CD4-positive, alpha-beta T cell treated with Interleukin-1 beta for 1 hour (primary cell): ENCODE measurements at regions not wholly inside any gene's neighbourhood (a gene's known extent, or its start where the extent isn't known, plus 50 kb on each side); places are given as distances from the start of the nearest gene placed in this dataset.

Source experiments
- DNase-seq, 2 donors: peaks; one replicate each; pipeline ENCODE4 v3.0.0-alpha.2; 2020 to 2022

- DNase-seq = no peak
Observed at GRCh38 chr21:22444990-22445389, 1446.8 kb downstream of the NCAM2 start.

DNA sequence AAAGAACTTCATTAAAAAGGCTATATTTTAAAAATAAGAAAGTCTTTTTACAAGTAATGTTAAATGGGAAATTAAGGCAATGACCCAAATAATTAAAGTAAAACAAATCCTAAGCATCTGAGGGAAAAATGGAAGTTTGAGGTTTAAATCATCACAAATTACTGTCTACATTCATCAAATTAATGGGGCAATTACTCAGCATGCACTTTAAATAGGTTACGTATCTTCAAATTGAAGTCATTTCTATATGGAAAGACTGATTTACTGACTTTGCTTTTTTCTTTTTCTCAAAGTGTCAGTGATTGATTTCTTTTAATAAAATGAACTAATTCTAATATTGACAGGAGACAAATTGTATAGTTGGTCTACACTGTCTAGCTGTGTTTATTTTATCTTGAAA, 1452.3 kb downstream of the NCAM2 start:
- no peak for DNase-seq

DNA sequence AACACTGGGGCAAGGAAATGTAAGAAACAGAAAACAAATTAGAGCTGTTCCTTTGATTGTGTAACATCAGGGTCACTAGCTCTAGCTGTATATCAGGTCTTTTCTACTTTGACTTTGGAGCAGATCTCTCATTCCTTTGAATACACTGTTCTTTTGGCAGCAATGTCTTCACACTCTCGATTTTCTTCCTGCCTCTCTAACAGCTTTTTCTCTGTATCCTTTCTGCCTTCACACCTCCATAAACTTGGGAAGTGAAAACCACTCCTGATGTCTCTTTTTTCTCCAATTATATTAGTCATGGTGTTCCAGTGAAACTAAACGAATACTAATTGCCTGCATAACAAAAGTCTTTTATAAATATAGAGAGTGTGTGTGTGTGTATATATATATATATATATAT, 1458.0 kb downstream of the NCAM2 start:
- no peak for DNase-seq

GRCh38 chr21:22468893-22469292, 1470.7 kb downstream of the NCAM2 start:
- DNase-seq = no peak

- DNase-seq = no peak
Observed at GRCh38 chr21:22474403-22474802, 1476.2 kb downstream of the NCAM2 start.

DNA sequence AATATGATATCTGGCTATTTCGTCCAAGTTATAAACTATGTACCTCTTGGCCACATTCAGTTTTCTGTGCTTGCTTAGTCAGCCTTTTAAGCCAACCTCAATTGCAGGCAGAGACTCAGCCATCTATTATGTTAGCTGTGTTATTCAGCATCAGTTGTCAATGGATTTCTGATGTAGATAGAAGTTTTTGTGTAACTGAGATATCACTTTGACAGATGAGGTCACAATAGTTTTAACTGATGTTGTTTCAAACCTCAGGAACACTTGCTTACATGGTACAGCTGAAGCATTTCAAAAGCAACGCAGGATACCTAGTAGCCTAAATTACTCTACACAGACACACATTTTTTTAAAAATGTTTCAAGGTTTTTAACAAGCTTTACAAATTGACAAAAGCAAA, 1478.0 kb downstream of the NCAM2 start:
- DNase-seq = no peak

DNA sequence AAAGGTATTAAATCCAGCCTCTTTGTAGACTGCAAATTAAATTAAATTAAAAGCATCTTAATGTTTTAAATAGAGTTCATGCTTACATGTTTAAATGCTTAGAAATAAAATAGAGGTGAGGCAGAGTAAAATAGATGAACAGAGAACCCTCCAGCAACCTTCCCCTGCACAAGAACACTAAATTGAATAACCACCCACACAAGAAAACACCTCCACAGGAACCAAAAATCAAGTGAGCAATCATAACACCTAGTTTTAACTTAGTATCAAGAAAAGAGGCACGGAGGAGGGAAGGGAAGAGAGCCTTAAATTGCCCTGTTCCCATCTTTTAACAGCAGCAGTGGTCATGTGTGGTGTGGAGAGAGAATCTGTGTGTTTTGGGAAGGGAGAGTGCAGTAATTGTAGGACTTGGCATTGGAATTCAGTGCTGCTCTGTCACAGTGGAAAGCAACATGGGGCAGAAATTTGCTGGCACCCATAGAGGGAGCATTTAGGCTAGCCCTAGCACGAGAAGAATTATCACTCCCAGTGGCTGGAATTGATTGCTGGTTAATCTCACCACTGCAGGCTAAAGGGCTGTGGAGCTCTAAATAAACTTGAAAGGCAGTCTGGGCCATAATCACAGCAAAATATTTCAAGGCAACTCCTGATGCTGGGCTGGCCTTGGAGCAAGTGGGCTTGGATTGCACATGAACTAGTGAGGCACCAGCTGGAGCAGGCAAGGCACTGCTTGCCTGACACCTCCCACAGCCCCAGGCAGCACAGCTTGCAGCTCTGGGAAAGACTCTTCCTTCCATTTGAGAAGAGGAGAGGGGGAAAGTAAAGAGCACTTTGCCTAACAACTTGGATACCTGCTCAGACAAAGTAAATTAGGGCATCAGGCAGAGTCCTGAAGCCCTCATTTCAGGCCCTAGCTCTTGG, 1478.8 kb downstream of the NCAM2 start:
- no peak for DNase-seq

GRCh38 chr21:22490049-22490448, 1491.8 kb downstream of the NCAM2 start:
- DNase-seq = no peak

- no peak for DNase-seq
Observed at GRCh38 chr21:22516230-22516629, 1518.0 kb downstream of the NCAM2 start.

DNA sequence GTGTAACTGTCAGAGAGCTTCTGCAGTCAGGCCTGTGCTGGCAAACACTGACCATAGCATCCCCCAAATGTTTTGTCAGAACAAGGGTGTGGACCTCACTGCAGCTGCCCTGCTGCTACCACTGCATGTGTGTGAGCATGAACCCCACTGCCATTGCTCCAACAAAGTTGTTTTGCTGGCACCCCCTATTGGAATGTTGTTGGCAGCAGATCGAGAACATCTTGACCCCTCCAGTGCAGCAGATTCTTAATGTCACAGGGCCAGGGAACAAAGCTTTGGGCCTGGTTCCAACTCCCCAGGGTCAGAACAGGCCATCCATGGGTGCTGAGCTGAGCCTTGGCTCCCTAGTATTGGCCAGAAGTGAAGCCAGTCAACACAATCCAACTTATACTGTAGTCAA, 1537.4 kb downstream of the NCAM2 start:
- DNase-seq = no peak

- no peak for DNase-seq
Observed at GRCh38 chr21:22536509-22536908, 1538.3 kb downstream of the NCAM2 start.

DNA sequence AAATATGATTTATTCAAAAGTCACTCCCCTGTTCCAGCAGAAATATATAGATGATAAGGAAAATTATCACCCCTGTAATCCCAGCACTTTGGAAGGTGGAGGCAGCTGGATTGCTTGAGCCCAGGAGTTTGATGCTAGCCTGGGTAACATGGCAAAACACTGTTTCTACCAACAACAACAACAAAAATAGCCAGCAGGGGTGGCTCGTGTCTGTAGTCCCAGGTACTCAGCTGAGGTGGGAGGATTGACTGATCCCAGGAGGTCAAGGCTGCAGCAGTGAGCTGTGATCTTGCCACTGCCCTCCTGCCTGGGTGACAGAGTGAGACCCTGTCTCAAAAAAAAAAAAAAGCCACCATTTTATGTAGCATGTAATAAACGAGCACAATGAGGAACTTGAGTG, 1546.5 kb downstream of the NCAM2 start:
- no peak for DNase-seq

- DNase-seq = no peak
Observed at GRCh38 chr21:22552390-22552789, 1554.2 kb downstream of the NCAM2 start.

DNA sequence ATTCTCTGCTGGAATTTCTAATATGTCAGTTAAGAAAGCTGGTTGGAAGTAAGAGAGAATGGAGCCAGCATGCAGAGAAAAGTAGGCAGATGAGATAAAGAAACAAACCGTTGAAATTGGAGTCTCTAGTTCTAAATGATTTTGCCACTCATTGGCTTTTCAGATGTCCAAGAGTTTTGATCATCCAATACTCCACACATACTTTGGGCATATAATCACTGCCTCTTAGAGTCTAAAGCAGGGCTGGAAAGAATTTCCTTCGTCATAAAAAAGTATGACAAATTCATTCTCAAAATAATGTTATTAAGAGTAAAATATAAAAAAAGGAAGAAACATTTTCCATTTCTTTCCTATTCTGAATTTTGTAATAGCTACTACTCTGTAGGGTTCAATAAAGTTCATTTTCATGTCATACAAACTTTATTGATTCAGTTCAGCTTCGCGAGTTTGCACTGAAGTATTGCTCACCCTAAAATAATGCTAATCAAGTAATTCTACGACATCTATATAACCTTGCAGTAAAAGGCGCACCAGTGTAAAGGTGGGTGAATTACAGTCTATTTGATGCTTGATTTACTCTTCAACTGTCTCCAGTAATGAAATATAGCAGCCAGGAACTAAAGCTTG, 1556.6 kb downstream of the NCAM2 start:
- DNase-seq = no peak

DNA sequence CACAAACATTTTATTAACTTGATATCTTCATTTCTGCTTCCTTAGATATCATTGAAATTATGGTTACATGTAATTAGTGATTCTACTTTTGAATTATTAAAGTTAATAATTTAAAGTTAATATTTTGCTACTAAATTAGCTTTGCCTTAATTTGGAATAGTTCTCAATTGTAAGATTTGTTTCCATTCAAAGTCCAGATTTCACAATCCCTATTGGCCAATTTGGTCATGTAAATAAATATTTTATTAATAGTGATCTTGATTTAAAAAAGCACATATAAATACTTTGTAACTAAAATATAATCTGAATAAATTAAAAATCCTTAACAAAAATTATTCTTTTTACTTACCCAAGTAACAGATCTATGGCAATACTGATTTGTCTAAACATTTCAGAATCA, 1558.6 kb downstream of the NCAM2 start:
- DNase-seq = no peak

DNA sequence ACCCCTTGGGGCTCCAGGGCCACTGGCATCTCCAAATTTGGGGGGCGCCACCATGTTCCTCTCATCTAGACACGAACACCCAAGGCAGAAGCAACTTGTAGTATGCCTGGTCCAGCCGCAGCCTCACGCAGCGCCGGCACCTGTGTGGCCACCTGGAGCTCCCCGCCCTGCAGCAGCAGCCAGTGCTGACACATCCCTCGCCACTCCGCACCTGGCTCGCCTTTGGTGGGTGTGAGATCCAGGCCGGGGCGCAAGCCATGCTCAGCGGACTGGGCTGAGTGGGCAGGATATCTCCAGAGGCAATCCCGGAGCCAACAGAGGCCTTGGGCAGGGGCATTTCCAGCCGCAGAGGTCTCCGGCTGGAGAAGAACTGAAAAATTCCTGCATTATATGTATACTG, 1563.7 kb downstream of the NCAM2 start:
- DNase-seq = no peak

GRCh38 chr21:22573834-22574233, 1575.6 kb downstream of the NCAM2 start:
- DNase-seq = no peak

DNA sequence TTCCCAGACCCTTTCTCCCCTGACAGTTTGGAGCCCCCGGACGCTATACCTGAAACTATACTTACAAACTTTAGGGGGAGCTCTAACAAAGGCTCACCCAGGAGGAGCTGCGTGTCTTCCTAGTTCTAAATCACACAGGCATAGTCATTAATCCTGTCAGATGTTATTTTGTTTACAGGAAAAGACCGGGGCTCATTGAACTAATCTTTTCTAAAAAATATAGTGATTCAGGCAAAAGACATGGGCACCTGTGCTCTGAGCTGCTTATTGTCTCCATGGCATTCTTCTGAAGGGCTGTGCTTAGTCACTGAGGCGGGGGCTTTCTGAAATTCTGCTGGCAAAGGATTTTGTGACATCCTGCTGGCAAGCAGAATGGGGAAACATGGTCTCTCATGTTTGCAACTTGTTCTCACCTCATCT, 1577.0 kb downstream of the NCAM2 start:
- no peak for DNase-seq

- DNase-seq = no peak
Observed at GRCh38 chr21:22579741-22580140, 1581.5 kb downstream of the NCAM2 start.

- DNase-seq = no peak
Observed at GRCh38 chr21:22582026-22582425, 1583.8 kb downstream of the NCAM2 start.

GRCh38 chr21:22584308-22584707, 1586.1 kb downstream of the NCAM2 start:
- no peak for DNase-seq

GRCh38 chr21:22585558-22585957, 1587.3 kb downstream of the NCAM2 start:
- DNase-seq = no peak

DNA sequence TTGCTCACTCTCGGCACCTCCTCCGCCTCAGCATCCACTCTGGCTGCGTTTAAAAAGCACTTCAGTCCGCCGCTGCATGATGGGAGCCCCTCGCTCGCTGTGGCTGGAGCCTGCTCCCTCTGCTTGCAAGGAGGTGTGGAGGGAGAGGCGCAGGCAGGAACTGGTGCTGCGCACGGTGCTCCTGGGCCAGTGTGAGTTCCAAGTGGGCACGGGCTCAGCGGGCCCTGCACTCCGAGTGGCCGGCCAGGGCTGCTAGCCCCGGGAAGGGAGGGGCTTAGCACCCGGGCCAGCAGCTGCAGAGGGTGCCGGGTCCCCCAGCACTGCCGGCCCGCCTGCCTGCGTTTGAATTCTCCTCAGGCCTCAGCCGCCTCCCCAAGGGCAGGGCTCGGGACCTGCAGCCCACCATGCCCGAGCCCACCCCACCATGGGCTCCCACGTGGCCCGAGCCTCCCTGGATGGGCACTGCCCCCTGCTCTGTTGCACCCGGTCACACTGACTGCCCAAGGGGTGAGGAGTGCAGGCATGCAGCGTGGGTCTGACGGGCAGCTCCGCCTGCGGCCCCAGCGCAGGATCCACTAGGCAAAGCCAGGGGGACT, 1599.5 kb downstream of the NCAM2 start:
- no peak for DNase-seq

DNA sequence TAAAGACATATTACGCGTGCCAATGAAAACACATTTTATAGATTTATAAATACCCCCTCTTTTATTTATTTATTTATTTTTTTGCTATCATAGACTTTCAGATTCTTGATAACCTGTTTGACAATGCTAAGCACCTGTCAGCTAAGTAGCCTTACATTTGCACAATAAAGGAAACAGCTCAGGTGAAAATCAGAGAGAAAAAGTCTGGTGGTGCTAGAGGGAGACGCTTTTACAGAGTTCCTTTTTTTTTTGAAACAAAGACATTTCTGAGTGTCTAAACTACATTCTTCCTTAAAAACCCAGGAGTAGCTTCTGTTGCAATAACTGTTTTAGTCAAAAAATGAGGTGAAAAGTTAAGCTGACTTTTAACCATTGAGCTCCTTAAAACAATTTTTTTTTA, 1611.6 kb downstream of the NCAM2 start:
- no peak for DNase-seq
